Heart right ventricle (tissue), 16 donors: ENCODE measurements at regions not wholly inside any gene's neighbourhood (a gene's known extent, or its start where the extent isn't known, plus 50 kb on each side); places are given as distances from the start of the nearest gene placed in this dataset.

ENCODE experiments used
- ATAC-seq, 8 donors: fragments of 200-7000 bp; cut with Tn5 transposase; one replicate each; pipeline ENCODE4 v1.9.1; 2020; ENCODE audit warnings: mild to moderate bottlenecking in 8 of 8, moderate library complexity in 8 of 8, moderate number of reproducible peaks in 1 of 8
- DNase-seq, 2 donors: peaks; one replicate each; pipeline ENCODE4 v3.0.0-alpha.2; 2020
- H3K27ac ChIP-seq, 10 donors: fragments of 200-600 bp; sonication (generic) in 2 of 10; one replicate each; pipeline versions ENCODE4 v1.5.0 to v1.8.0; 2020 to 2022; ENCODE audit warnings: mild to moderate bottlenecking in 3 of 10
- H3K27me3 ChIP-seq, 7 donors: fragments of 200-600 bp; one replicate each; pipeline ENCODE4 v1.8.0; 2021 to 2022; ENCODE audit warnings: mild to moderate bottlenecking in 2 of 7
- H3K36me3 ChIP-seq, 9 donors: fragments of 200-600 bp; sonication (generic) in 1 of 9; one replicate each; pipeline versions ENCODE4 v1.5.0 to v1.8.0; 2020 to 2022; ENCODE audit warnings: mild to moderate bottlenecking in 2 of 9
- H3K4me1 ChIP-seq, 9 donors: fragments of 200-600 bp; sonication (generic) in 1 of 9; one replicate each; pipeline versions ENCODE4 v1.5.0 to v1.8.0; 2020 to 2022; ENCODE audit warnings: mild to moderate bottlenecking in 4 of 9
- H3K4me3 ChIP-seq, 10 donors: fragments of 200-600 bp; sonication (generic) in 2 of 10; one replicate each; pipeline versions ENCODE4 v1.5.0 to v1.8.0; 2020 to 2022; ENCODE audit warnings: mild to moderate bottlenecking in 7 of 10, moderate library complexity in 2 of 10
- H3K9me3 ChIP-seq, 11 donors: fragments of 200-600 bp in 10 of 11; sonication (generic) in 2 of 11; one replicate each; pipeline versions ENCODE4 v1.5.0 to v1.8.0; 2013 to 2022; ENCODE audit warnings: mild to moderate bottlenecking in 2 of 11, control low read depth in 1 of 11, moderate library complexity in 1 of 11
- CTCF ChIP-seq, 9 donors: fragments of 200-600 bp; sonication (generic) in 2 of 9; IDR thresholded peaks; one replicate each; pipeline versions ENCODE4 v1.5.0 to v1.8.0; 2021 to 2022; ENCODE audit warnings: antibody characterized with exemption in 9 of 9, mild to moderate bottlenecking in 5 of 9, moderate library complexity in 1 of 9
- WGBS, 2 donors: extraction: QIAGEN DNeasy Blood & Tissue Kit; methylation state at CpG; one replicate each; pipeline ENCODE4 v1.1.7; 2013; ENCODE audit warnings: inconsistent platforms in 1 of 2; 5-methylcytosine and 5-hydroxymethylcytosine counted together
- intact Hi-C, 10 donors: fragments of 100-400 bp; cut with DNase I; formaldehyde crosslinking; loops; one replicate each; pipeline versions ENCODE4 v1.11.1 to v1.14.2; 2022
- donor health status: Arrhythmogenic right ventricular cardiomyopathy.
- donor health status: ischemic (EF 13 %, LVEDD 7.1; RV severe dilation, severe dysfunction).
- donor health status: healthy with polysubstance abuse.
- donor health status: DM: no; HTN: yes; CAD: no.
- donor health status: DM: no; HTN: no; CAD: no.
- donor health status: ischemic (EF 25% LVEDD 6.9; RV normal size, moderate dysfunction).
- donor health status: ischemic (EF 25% LVEDD 5.7; RV mildly dilated, moderate dysfunction).
- donor health status: healthy.
- donor health status: DM: yes; HTN: yes; CAD: no.
- donor health status: Ischemic cardiomyopathy.
- donor health status: ischemic (EF 35%, LVEDD 5.7; RV mildly dilated, moderate dysfunction).
- donor health status: nonischemic (EF 11% LVEDD 7.7; RV severe dilation, severe dysfunction).
- donor health status: DM: yes; HTN: yes; CAD: no.
- donor health status: PGD.
- donor health status: ischemic (EF 29% LVEDD 5.4; RV normal size, mild dysfunction).
- donor health status: nonischemic (EF 23%, LVEDD 6.1; RV moderate dilation, normal function).

- WGBS, 2 donors: 77 to 79% methylated on average over 5 of the region's 5 CpGs
- DNase-seq: no peak
- ATAC-seq: no peak
- no peak overlapping the region for H3K4me3 ChIP-seq
- no peaks in the 10 kb centered on the region for H3K4me1 ChIP-seq
- no peak for TF ChIP-seq CTCF (IDR thresholded peaks at IDR 0.05)
- H3K27me3 ChIP-seq: peaks cover 0 to 9% (median 0%) of the 10 kb centered on the region in 7 donors
- H3K27ac ChIP-seq: no peak overlapping the region
- intact Hi-C loops: loop anchor here in 1 of 10 donors (10.0 kb wide), 1 partner anchor 55 kb away; no protein-coding TSS in a partner anchor
- no peaks in the 10 kb centered on the region for H3K36me3 ChIP-seq
- no peaks in the 10 kb centered on the region for H3K9me3 ChIP-seq
Observed at GRCh38 chr18:73939391-73939790, 208.2 kb downstream of the FBXO15 start.

GRCh38 chr18:73933685-73934084 is 213.9 kb downstream of the FBXO15 start:
- Histone ChIP-seq H3K4me1 (no peaks in the 10 kb centered on the region), H3K4me3 (no peak overlapping the region), H3K9me3 (no peaks in the 10 kb centered on the region), H3K27ac (no peak overlapping the region), H3K27me3 (no peaks in the 10 kb centered on the region), H3K36me3 (no peaks in the 10 kb centered on the region)
- ATAC-seq (no peak), DNase-seq (no peak)
- intact Hi-C loops: loop anchor here in 1 of 10 donors (10.0 kb wide), 1 partner anchor 61 kb away; no protein-coding TSS in a partner anchor
- TF ChIP-seq CTCF (IDR thresholded peaks at IDR 0.05): no peak
- 82 to 86% methylated on average over 3 of the region's 3 CpGs for WGBS, 2 donors

- Histone ChIP-seq H3K36me3 (no peaks in the 10 kb centered on the region), H3K27ac (no peak overlapping the region), H3K4me3 (no peak overlapping the region), H3K27me3 (no peaks in the 10 kb centered on the region), H3K4me1 (no peaks in the 10 kb centered on the region), H3K9me3 (no peaks in the 10 kb centered on the region)
- no peak for TF ChIP-seq CTCF (IDR thresholded peaks at IDR 0.05)
- ATAC-seq (no peak), DNase-seq (no peak)
- 72 to 77% methylated on average over 4 of the region's 4 CpGs for WGBS, 2 donors
- intact Hi-C loops: loop anchor here in 1 of 10 donors (10.0 kb wide), 1 partner anchor 62 kb away; no protein-coding TSS in a partner anchor
Observed at GRCh38 chr18:73932976-73933375, 214.7 kb downstream of the FBXO15 start.

GRCh38 chr18:73927496-73927895 is 220.1 kb downstream of the FBXO15 start:
- no peak for TF ChIP-seq CTCF (IDR thresholded peaks at IDR 0.05)
- Histone ChIP-seq H3K9me3 (no peaks in the 10 kb centered on the region), H3K27me3 (no peaks in the 10 kb centered on the region), H3K4me3 (no peak overlapping the region), H3K27ac (no peak overlapping the region), H3K36me3 (no peaks in the 10 kb centered on the region), H3K4me1 (no peaks in the 10 kb centered on the region)
- no peak for ATAC-seq
- WGBS, 2 donors: 86 to 97% methylated on average over 2 of the region's 2 CpGs
- no peak for DNase-seq
- intact Hi-C loops: no loop called here
